HG02840 (cell line): ENCODE measurements at regions not wholly inside any gene's neighbourhood (a gene's known extent, or its start where the extent isn't known, plus 50 kb on each side); places are given as distances from the start of the nearest gene placed in this dataset.
"Not testable (repeated sequence)": the region's sequence is repeated elsewhere in the genome, so short reads cannot be mapped to it uniquely, and the experiment has no call there.

Experiments used
- ATAC-seq: cut with Tn5 transposase; IDR thresholded peaks from one replicate; pipeline ENCODE4 v1.9.1; 2021; ENCODE audit warnings: mild to moderate bottlenecking, moderate library complexity, moderate number of reproducible peaks; ENCODE audit not compliant: unreplicated experiment, low FRiP score

- ATAC-seq = no peak
Measured at GRCh38 chr2:8490166-8490721, 191.6 kb upstream of the ID2 start.

DNA sequence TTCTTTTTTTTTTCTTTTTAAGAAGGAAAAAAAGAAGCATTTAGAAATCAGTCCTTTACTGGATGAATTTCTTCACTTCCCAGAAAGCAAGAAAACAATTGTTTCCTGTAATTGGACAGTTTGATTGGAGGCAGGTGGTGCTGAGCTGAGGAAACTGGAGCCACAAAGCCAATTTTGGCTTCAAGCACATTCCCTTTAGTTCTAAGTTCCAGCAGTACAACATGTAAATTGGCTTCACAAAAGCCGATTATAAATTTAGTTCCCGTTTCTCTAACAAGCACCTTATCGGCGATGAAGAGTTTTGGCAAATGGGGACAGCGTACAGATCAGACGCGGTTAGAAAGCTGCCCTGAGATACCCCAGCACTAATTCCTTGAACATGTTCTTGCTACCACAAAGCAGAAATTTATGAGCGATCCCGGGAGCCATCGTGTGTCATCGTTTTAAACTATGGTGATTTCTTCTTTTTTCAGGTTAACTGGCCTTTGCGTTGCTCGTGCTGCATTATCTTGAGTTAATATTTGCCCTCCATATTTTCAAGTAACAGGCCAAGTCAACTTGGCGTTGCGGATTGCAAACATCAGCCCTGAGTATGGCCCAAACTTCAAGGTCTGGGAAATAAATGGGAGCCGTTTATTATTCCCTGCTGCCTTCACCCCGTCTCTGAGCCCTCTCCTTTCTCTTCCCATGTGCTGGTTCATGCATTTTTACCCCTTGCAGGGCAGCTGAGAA is 190.4 kb upstream of the ID2 start:
- no peak for ATAC-seq

DNA sequence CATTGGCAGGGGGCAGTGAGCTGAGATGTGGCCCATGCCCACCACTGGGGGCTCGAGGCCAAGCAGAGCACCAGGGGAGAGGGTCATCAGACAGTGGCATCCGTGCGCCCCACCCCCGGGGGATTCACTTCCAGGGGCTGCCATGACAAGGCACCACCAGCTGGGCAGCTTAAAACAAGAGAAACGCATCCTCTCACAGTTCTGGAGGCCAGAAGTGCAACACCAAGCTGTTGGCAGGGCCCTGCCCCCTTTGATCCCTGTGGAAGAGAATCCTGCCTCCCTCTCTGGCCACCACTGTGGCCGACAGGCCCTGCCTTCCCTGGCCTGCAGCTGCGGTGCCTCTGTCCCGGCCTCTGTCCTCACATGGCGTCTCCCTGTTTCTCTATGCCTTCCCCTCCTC is 187.7 kb upstream of the ID2 start:
- no peak for ATAC-seq

DNA sequence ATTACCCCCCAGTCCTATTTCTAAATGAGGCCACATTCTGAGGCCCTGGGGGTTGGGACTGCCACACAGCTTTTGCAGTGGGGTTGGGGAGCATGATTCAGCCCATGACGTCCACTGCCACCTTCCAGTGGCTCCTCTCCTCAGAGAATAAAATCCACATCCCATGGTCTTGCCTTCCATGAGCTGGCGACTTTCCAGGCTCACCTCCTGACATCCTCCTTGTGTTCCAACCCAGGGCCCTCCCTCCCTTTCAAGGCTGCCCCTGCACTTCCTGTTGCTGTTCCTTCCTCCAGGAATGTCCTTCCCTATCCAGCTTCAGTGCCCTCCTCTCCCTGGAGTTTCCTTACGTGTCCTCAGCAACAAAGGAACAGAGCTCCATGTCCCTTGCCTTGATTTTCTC is 187.3 kb upstream of the ID2 start:
- ATAC-seq = no peak

- no peak for ATAC-seq
Measured at GRCh38 chr2:8495189-8495989, 186.5 kb upstream of the ID2 start.

GRCh38 chr2:8496079-8496478 is 185.8 kb upstream of the ID2 start:
- no peak for ATAC-seq

DNA sequence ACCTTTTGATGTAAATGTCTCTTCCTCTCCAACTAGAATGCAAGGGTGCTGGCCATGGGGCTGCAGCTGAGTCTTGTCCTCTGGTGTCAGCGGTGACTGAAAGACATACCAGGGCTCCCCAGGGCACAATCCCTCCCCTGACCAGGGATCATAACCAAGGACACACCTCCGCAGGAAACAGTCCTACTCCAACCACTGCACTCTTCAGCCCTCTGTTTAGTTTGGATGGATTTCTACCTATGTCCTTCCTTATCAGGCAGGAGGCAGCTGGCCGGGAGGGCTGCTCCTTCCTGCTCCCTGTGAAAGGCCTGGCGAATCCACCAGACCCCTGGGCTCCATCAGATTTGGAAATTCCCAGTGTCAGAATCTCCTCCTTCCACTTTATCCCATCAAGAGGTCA is 185.2 kb upstream of the ID2 start:
- ATAC-seq = no peak

DNA sequence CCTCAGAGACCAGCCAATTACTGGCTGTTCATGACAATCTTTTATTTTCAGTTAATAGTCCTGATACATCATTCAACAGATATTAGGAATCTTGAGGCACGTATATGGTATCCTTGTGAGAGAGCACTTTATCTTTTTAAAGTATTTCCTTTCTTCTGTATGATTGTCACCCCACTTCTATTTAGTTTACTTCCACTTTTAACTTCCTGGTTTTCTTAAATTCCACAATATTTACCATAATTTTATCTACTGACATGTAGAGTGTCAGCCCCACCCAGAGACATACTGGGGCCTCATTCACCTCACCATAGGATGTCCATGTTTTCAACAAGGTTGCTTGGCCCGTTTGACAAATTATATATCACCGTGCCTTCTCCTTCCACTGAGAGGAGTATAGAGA is 182.9 kb upstream of the ID2 start:
- no peak for ATAC-seq

DNA sequence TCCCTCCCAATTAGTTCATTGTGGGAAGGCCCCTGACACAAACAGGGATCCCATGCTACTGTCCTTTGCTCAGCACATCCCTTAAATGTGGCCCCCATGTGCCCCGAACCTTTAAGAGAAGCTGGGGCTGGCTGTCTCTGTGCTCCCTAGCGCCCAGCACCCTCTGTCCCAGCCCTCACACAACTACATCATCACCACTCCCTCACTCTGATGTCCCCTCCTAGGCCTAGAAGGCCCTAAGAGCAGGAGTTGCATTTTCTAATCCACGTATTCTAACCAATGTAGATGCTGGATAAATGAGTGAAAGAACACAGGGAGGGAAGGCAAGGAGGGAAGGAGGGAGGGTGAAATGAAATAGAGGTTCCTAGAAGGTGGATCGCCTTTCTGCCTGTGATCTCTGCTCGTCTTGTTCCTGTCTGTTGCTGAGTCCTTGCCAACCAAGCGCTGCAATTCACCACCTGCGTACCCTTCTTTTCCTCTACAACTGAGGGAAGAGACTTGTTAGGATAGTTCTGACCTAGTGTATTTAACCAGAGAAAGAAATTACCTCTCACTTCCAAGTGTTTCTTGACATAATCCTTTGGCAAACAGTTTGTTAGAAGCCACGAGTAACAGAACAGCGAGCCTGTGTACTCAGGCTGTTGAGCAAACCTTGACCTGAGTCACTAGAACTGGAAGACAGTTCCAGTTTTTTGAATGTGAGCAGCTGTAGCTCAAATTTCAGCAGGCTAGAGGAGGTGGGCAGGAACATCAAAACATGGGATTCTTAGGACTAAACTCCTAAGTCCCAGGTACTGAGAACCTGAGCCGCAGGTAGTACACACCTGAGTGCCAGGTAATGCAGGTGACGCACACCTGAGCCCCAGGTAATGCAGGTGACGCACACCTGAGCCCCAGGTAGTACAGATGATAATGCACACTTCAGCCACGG is 181.5 kb upstream of the ID2 start:
- ATAC-seq = no peak

DNA sequence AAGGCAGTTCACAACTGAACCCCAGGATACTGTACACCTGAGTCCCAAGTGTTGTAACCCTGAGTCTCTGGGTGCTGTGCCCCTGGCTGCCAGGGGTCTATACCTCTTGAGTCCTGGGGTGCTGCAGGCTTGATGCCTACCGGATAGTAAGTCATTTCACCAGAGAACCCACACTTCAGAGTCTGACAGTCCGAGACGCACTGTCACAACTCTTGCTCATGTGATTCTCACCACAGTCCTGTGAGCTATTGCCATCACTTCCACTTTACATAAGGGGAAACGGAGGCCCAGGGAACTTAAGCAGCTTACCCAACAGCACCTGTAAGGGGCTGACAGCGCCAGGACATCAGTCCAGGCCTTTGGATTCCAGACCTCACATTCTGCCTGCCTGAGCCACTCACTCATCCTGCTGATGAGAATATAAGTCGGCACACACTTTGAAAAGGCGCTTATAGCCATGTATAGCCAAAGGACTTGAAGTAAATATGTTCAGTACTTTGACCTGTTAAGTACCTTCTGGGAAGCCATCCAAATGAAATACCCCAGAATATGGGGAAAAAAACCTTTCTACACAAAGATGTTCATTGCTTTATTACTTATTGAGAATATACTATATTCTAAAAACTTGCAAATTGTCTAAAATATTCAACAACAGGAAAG is 180.7 kb upstream of the ID2 start:
- ATAC-seq = no peak

- ATAC-seq = no peak
Measured at GRCh38 chr2:8502316-8502715, 179.5 kb upstream of the ID2 start.

- no peak for ATAC-seq
Measured at GRCh38 chr2:8505311-8505920, 176.4 kb upstream of the ID2 start.

- no peak for ATAC-seq
Measured at GRCh38 chr2:8506746-8507145, 175.1 kb upstream of the ID2 start.

GRCh38 chr2:8508766-8509165 is 173.1 kb upstream of the ID2 start:
- ATAC-seq = no peak

- ATAC-seq = no peak
Measured at GRCh38 chr2:8509621-8510020, 172.2 kb upstream of the ID2 start.

DNA sequence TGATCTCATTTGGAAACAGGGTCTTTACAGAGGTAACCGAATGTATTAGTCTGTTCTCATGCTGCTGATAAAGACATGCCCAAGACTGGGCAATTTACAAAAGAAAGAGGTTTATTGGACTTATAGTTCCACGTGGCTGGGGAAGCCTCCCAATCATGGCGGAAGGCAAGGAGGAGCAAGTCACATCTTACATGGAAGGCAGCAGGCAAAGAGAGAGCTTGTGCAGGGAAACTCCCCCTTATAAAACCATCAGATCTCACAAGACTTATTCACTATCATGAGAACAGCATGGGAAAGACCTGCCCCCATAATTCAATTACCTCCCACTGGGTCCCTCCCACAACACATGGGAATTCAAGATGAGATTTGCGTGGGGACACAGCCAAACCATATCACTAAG is 171.8 kb upstream of the ID2 start:
- not testable (repeated sequence) for ATAC-seq

DNA sequence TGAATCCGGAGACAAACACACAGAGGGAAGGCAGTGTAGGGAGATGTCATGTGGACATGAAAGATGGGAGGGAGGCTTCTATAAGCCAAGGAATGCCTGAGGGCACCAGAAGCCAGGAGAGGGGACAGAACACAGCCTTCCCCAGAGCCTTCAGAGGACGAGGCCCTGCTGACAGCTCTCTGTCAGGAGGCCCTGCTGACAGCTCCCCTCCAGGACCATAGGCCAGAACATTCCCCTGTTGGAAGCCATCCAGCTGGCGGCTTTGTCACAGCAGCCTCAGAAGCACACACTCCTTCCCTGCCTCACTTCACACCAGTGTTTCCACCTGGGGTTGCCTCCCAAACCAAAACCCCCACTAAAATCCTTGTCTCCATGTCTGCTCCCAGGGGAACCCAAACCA is 171.3 kb upstream of the ID2 start:
- ATAC-seq = no peak

- ATAC-seq = no peak
Measured at GRCh38 chr2:8511868-8512612, 169.8 kb upstream of the ID2 start.
